Kidney capillary endothelial cell (primary cell): ENCODE measurements at regions not wholly inside any gene's neighbourhood (a gene's known extent, or its start where the extent isn't known, plus 50 kb on each side); places are given as distances from the start of the nearest gene placed in this dataset.

Experiments
- DNase-seq: peaks from one replicate; pipeline ENCODE4 v3.0.0-alpha.2; 2018; ENCODE audit warnings: low spot score

DNA sequence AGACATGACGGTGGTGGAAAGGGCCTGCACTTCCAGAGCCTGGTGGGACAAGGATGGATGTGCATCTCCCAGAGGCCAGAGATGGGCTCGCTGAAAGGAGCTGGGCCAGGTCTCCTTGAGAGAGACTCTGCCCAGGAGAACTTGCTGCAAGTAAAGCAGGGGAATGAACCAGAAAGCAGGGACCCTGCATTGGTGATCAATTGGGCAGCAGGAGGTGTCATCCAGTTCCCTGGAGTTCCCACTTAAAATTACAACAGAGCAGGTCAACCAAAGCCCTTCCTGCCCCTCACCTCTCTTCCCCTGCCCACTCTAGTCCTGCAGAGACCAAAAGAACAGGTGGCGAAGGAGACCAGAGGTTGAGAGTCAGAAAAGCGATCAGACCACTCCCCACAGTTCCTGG lies 69.7 kb upstream of the CAB39 start:
- DNase-seq = no peak

DNA sequence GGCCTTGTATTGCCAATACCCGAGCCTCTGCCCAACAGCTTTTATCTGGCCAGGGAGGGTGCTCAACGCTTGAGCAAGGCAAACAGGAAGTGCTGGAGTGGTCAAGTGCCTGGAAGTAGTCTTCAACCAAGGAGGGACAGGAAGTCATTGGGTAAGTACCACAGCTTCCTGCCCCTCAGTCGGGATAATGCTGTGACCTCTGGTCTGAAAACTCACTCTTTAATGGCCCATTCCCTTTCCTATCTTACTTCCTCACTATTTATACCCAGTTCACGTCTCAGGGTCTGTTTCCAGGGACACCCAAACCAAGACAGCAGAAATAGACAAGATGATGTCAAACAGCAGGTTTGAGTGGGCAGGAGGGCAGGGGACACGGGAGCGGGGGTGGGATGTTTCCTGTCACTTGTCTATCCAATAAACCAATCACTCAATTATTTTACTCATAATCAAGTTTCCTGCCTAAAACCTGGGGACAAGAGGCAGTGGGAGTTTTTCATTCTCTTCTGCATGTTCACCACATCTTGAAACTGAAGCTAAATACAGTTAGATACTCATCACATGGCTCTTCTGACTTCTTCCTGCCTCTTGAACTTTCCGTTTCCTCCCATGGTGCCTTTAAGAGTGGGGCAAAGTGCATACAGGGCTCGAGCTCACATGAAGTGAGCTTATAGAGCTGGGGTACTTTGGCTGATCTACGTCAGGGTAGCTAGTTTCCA lies 68.9 kb upstream of the CAB39 start:
- peak; percentile 63 for DNase-seq

GRCh38 chr2:230644356-230644935 lies 68.2 kb upstream of the CAB39 start:
- DNase-seq = no peak

- no peak for DNase-seq
These were observed 64.3 kb upstream of the CAB39 start for GRCh38 chr2:230648356-230648755.

- no peak for DNase-seq
These were observed 62.0 kb upstream of the CAB39 start for GRCh38 chr2:230650585-230651137.

- DNase-seq = no peak
These were observed 58.6 kb upstream of the CAB39 start for GRCh38 chr2:230654057-230654456.

DNA sequence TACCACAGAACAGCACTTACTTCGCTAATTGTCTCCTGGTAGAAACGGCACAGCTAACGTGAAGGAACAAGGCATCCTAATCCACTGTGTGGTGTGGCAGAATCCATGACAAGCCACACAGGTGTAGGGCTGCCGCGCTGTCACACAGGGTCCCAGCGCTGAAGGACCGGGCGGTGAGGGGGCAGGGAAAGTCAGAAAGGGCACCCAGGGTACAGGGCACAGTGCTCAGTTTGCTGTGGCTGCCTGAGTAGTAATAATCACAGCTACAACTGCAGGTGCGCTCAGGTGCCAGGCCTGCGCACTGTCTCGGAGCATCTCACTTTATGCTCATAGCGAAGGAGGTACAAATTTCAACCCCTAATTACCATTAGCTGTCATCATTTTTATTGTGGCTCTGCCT lies 55.2 kb upstream of the CAB39 start:
- DNase-seq = no peak

- DNase-seq = no peak
These were observed 54.7 kb upstream of the CAB39 start for GRCh38 chr2:230657906-230658305.

DNA sequence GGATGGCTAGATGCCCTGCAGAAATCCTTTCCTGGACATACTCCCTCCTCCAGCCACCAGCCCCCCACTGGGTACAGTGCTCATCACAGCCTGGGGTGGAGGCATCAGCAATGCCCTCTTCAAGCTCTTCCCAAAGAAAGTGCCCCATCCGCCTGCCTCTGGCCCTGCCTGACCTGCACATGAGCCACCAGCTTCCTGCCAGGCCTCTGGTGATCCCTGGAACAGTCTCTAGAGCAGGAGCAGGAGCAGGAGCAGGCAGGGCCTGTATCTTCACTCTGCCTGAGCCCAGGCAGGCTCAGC lies 54.1 kb upstream of the CAB39 start:
- DNase-seq = no peak

- no peak for DNase-seq
These were observed 53.6 kb upstream of the CAB39 start for GRCh38 chr2:230658877-230659652.

DNA sequence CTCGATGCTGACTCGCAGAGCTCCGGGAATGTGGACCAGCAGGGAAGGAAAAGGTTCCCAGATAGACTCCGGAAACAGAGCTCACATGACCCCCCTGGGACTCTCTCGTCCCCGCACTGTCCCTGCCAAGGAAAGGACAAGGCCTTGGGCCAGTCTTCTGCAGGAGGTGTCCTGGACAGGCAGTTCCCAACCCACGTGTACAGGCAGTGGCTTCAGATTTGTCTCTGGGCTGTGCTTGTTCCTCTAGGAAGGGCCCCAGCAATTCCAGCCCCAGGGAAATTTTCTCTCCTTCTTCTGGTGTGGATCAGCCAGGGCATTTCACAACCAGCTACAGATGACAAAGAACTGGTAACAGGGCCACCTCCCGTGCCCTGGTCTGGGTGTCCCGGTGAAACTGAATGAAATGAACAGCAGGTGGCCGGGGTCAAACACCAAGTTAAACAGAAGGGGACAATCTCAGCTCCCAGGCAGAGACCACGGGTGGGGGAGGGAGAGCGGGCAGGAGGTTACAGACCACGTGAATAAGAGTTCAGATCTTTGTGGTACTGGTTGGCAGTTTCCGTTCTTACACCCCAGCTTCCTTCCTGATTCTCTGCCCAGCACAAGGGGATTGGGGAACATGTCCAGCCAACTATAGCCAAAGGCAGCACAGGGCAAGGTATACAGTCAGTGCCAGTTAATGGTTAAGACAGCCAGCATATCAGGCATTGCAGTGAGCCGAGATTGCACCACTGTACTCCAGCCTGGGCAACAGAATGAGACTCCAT lies 52.2 kb upstream of the CAB39 start:
- DNase-seq = no peak

GRCh38 chr2:230661072-230661957 lies 51.3 kb upstream of the CAB39 start:
- DNase-seq = no peak
